ENCODE measurements at regions not wholly inside any gene's neighbourhood (a gene's known extent, or its start where the extent isn't known, plus 50 kb on each side); places are given as distances from the start of the nearest gene placed in this dataset.

DNA sequence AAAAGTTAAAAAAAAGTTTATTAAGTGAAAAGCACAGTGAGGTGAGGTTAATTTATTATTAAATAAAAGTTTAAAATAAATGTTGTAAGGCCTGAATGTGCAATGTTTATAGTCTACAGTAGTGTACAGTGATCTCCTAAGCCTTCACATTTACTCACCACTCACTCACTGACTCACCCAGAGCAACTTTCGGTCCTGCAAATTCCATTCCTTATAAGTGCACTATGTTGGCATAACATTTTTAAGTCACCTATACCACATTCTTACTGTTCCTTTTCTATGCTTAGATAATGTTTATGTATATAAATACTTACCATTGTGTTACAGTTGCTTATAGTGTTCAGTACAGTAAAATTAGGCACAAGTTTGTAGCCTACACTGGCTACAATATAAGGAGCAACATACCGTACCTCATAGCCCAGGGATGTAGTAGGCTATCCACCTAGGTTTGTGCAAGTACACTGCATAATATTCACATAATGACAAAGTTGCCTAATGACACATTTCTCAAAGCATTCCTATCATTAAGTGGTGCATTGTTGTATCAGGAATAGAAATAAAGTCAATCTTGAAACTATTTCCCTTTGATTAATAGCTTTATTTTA lies 426.5 kb upstream of the BRINP3 start:
- no peak for TF ChIP-seq POLR2A (IDR thresholded peaks at IDR 0.05)
- TF ChIP-seq, protein P1, sequence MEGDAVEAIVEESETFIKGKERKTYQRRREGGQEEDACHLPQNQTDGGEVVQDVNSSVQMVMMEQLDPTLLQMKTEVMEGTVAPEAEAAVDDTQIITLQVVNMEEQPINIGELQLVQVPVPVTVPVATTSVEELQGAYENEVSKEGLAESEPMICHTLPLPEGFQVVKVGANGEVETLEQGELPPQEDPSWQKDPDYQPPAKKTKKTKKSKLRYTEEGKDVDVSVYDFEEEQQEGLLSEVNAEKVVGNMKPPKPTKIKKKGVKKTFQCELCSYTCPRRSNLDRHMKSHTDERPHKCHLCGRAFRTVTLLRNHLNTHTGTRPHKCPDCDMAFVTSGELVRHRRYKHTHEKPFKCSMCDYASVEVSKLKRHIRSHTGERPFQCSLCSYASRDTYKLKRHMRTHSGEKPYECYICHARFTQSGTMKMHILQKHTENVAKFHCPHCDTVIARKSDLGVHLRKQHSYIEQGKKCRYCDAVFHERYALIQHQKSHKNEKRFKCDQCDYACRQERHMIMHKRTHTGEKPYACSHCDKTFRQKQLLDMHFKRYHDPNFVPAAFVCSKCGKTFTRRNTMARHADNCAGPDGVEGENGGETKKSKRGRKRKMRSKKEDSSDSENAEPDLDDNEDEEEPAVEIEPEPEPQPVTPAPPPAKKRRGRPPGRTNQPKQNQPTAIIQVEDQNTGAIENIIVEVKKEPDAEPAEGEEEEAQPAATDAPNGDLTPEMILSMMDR (IDR thresholded peaks at IDR 0.05): no peak
